ENCODE measurements at regions not wholly inside any gene's neighbourhood (a gene's known extent, or its start where the extent isn't known, plus 50 kb on each side); places are given as distances from the start of the nearest gene placed in this dataset.

GRCh38 chr14:48391661-48392060 lies 716.3 kb upstream of the MDGA2 start:
- no peaks in the 10 kb centered on the region for H3K9me3 Mint-ChIP-seq

GRCh38 chr14:48390346-48390745 lies 714.9 kb upstream of the MDGA2 start:
- no peaks in the 10 kb centered on the region for H3K27me3 Mint-ChIP-seq
- ATAC-seq (replicated peaks): no peak
- H3K4me3 Mint-ChIP-seq: no peak overlapping the region
- H3K9me3 Mint-ChIP-seq: no peaks in the 10 kb centered on the region
- no peaks in the 10 kb centered on the region for H3K4me1 Mint-ChIP-seq
- no peak overlapping the region for H3K27ac Mint-ChIP-seq
- no peak for DNase-seq
- no peaks in the 10 kb centered on the region for H3K36me3 Mint-ChIP-seq

More at GRCh38 chr14:48391661-48392060, 716.3 kb upstream of the MDGA2 start:
- no peak overlapping the region for H3K4me3 Mint-ChIP-seq
- no peaks in the 10 kb centered on the region for H3K27me3 Mint-ChIP-seq
- ATAC-seq (replicated peaks) (no peak), DNase-seq (no peak)
- H3K36me3 Mint-ChIP-seq: no peaks in the 10 kb centered on the region
- H3K4me1 Mint-ChIP-seq: no peaks in the 10 kb centered on the region
- H3K27ac Mint-ChIP-seq: no peak overlapping the region

- no peaks in the 10 kb centered on the region for H3K9me3 Mint-ChIP-seq
- H3K4me3 Mint-ChIP-seq: no peak overlapping the region
- no peaks in the 10 kb centered on the region for H3K4me1 Mint-ChIP-seq
- H3K27ac Mint-ChIP-seq: no peak overlapping the region
- H3K27me3 Mint-ChIP-seq: no peaks in the 10 kb centered on the region
- DNase-seq: no peak
- H3K36me3 Mint-ChIP-seq: no peaks in the 10 kb centered on the region
- no peak for ATAC-seq (replicated peaks)
These were observed 709.4 kb upstream of the MDGA2 start for GRCh38 chr14:48384821-48385220.

- H3K36me3 Mint-ChIP-seq: no peaks in the 10 kb centered on the region
- no peak overlapping the region for H3K27ac Mint-ChIP-seq
- no peaks in the 10 kb centered on the region for H3K4me1 Mint-ChIP-seq
- no peak overlapping the region for H3K4me3 Mint-ChIP-seq
- H3K9me3 Mint-ChIP-seq: no peaks in the 10 kb centered on the region
- no peak for DNase-seq
- no peaks in the 10 kb centered on the region for H3K27me3 Mint-ChIP-seq
- ATAC-seq (replicated peaks): no peak
These were observed 707.6 kb upstream of the MDGA2 start for GRCh38 chr14:48382961-48383360.

- no peaks in the 10 kb centered on the region for H3K36me3 Mint-ChIP-seq
- no peak overlapping the region for H3K4me3 Mint-ChIP-seq
- H3K4me1 Mint-ChIP-seq: no peaks in the 10 kb centered on the region
- H3K27ac Mint-ChIP-seq: no peak overlapping the region
- ATAC-seq (replicated peaks): no peak
- no peaks in the 10 kb centered on the region for H3K27me3 Mint-ChIP-seq
- no peak for DNase-seq
- no peaks in the 10 kb centered on the region for H3K9me3 Mint-ChIP-seq
These were observed 703.1 kb upstream of the MDGA2 start for GRCh38 chr14:48378541-48378940.

- H3K9me3 Mint-ChIP-seq: no peaks in the 10 kb centered on the region
- no peak overlapping the region for H3K27ac Mint-ChIP-seq
- H3K36me3 Mint-ChIP-seq: no peaks in the 10 kb centered on the region
- DNase-seq (no peak), ATAC-seq (replicated peaks) (no peak)
- H3K4me1 Mint-ChIP-seq: no peaks in the 10 kb centered on the region
- no peaks in the 10 kb centered on the region for H3K27me3 Mint-ChIP-seq
- H3K4me3 Mint-ChIP-seq: no peak overlapping the region
These were observed 698.6 kb upstream of the MDGA2 start for GRCh38 chr14:48373981-48374380.

- Mint-ChIP-seq H3K27me3 (no peaks in the 10 kb centered on the region), H3K4me1 (no peaks in the 10 kb centered on the region), H3K9me3 (no peaks in the 10 kb centered on the region), H3K4me3 (no peak overlapping the region), H3K36me3 (no peaks in the 10 kb centered on the region), H3K27ac (no peak overlapping the region)
- ATAC-seq (replicated peaks) (no peak), DNase-seq (no peak)
These were observed 675.6 kb upstream of the MDGA2 start for GRCh38 chr14:48350971-48351370.

GRCh38 chr14:48349689-48350088 lies 674.3 kb upstream of the MDGA2 start:
- ATAC-seq (replicated peaks): no peak
- Mint-ChIP-seq H3K9me3 (no peaks in the 10 kb centered on the region), H3K27me3 (no peaks in the 10 kb centered on the region), H3K4me3 (no peak overlapping the region), H3K4me1 (no peaks in the 10 kb centered on the region), H3K36me3 (no peaks in the 10 kb centered on the region), H3K27ac (no peak overlapping the region)
- DNase-seq: no peak

GRCh38 chr14:48341069-48341468 lies 665.7 kb upstream of the MDGA2 start:
- Mint-ChIP-seq H3K4me1 (no peaks in the 10 kb centered on the region), H3K36me3 (no peaks in the 10 kb centered on the region), H3K27ac (no peak overlapping the region), H3K4me3 (no peak overlapping the region), H3K9me3 (peaks cover 6% of the 10 kb centered on the region in 2 donors), H3K27me3 (no peaks in the 10 kb centered on the region)
- ATAC-seq (replicated peaks) (no peak), DNase-seq (no peak)

GRCh38 chr14:48333221-48333920 lies 658.0 kb upstream of the MDGA2 start:
- Mint-ChIP-seq H3K27me3 (no peaks in the 10 kb centered on the region), H3K4me3 (no peak overlapping the region), H3K9me3 (peaks cover 6% of the 10 kb centered on the region in 2 donors), H3K27ac (no peak overlapping the region), H3K36me3 (no peaks in the 10 kb centered on the region), H3K4me1 (no peaks in the 10 kb centered on the region)
- DNase-seq: no peak
- no peak for ATAC-seq (replicated peaks)

- no peaks in the 10 kb centered on the region for H3K36me3 Mint-ChIP-seq
- no peak for DNase-seq
- no peak overlapping the region for H3K27ac Mint-ChIP-seq
- H3K9me3 Mint-ChIP-seq: peaks cover 0 to 1% of the 10 kb centered on the region in 2 donors
- no peak overlapping the region for H3K4me3 Mint-ChIP-seq
- H3K27me3 Mint-ChIP-seq: no peaks in the 10 kb centered on the region
- no peak for ATAC-seq (replicated peaks)
- H3K4me1 Mint-ChIP-seq: no peaks in the 10 kb centered on the region
These were observed 656.0 kb upstream of the MDGA2 start for GRCh38 chr14:48331421-48331820.

- H3K9me3 Mint-ChIP-seq: peaks cover 0 to 1% of the 10 kb centered on the region in 2 donors
- no peak for ATAC-seq (replicated peaks)
- no peak overlapping the region for H3K27ac Mint-ChIP-seq
- no peaks in the 10 kb centered on the region for H3K27me3 Mint-ChIP-seq
- DNase-seq: no peak
- H3K4me3 Mint-ChIP-seq: no peak overlapping the region
- no peaks in the 10 kb centered on the region for H3K36me3 Mint-ChIP-seq
- H3K4me1 Mint-ChIP-seq: no peaks in the 10 kb centered on the region
These were observed 650.1 kb upstream of the MDGA2 start for GRCh38 chr14:48325486-48325885.

GRCh38 chr14:48323665-48324064 lies 648.3 kb upstream of the MDGA2 start:
- H3K9me3 Mint-ChIP-seq: peaks cover 0 to 1% of the 10 kb centered on the region in 2 donors
- no peak overlapping the region for H3K27ac Mint-ChIP-seq
- no peak overlapping the region for H3K4me3 Mint-ChIP-seq
- no peak for ATAC-seq (replicated peaks)
- DNase-seq: no peak
- no peaks in the 10 kb centered on the region for H3K27me3 Mint-ChIP-seq
- no peaks in the 10 kb centered on the region for H3K36me3 Mint-ChIP-seq
- H3K4me1 Mint-ChIP-seq: no peaks in the 10 kb centered on the region

- no peak for DNase-seq
- Mint-ChIP-seq H3K4me1 (no peaks in the 10 kb centered on the region), H3K9me3 (no peaks in the 10 kb centered on the region), H3K36me3 (no peaks in the 10 kb centered on the region), H3K4me3 (no peak overlapping the region), H3K27ac (no peak overlapping the region), H3K27me3 (no peaks in the 10 kb centered on the region)
- ATAC-seq (replicated peaks): no peak
These were observed 644.4 kb upstream of the MDGA2 start for GRCh38 chr14:48319823-48320222.

- no peaks in the 10 kb centered on the region for H3K9me3 Mint-ChIP-seq
- no peak overlapping the region for H3K4me3 Mint-ChIP-seq
- no peak for DNase-seq
- no peak for ATAC-seq (replicated peaks)
- H3K4me1 Mint-ChIP-seq: no peaks in the 10 kb centered on the region
- no peaks in the 10 kb centered on the region for H3K27me3 Mint-ChIP-seq
- H3K36me3 Mint-ChIP-seq: no peaks in the 10 kb centered on the region
- no peak overlapping the region for H3K27ac Mint-ChIP-seq
These were observed 629.3 kb upstream of the MDGA2 start for GRCh38 chr14:48304729-48305128.

- ATAC-seq (replicated peaks) (no peak), DNase-seq (no peak)
- peaks cover 0 to under 1% of the 10 kb centered on the region in 2 donors for H3K9me3 Mint-ChIP-seq
- no peaks in the 10 kb centered on the region for H3K4me1 Mint-ChIP-seq
- no peak overlapping the region for H3K4me3 Mint-ChIP-seq
- H3K36me3 Mint-ChIP-seq: no peaks in the 10 kb centered on the region
- H3K27me3 Mint-ChIP-seq: no peaks in the 10 kb centered on the region
- no peak overlapping the region for H3K27ac Mint-ChIP-seq
These were observed 614.3 kb upstream of the MDGA2 start for GRCh38 chr14:48289701-48290100.

Data from stimulated activated naive B cell treated with anti-CD40 and anti-IgM and Interleukin-4, amounts not matched to agents 10 μg/mL and 1 μg/mL and 100 μg/mL, for 72 hours (primary cell).